GM12801 (cell line): ENCODE measurements at regions not wholly inside any gene's neighbourhood (a gene's known extent, or its start where the extent isn't known, plus 50 kb on each side); places are given as distances from the start of the nearest gene placed in this dataset.

Experiments
- TF ChIP-seq, protein P1 (sequence below): IDR thresholded peaks from one replicate; pipeline ENCODE4 v1.5.1; 2011; ENCODE audit warnings: control low read depth; ENCODE audit not compliant: insufficient read length; ENCODE audit errors: extremely low read depth

DNA sequence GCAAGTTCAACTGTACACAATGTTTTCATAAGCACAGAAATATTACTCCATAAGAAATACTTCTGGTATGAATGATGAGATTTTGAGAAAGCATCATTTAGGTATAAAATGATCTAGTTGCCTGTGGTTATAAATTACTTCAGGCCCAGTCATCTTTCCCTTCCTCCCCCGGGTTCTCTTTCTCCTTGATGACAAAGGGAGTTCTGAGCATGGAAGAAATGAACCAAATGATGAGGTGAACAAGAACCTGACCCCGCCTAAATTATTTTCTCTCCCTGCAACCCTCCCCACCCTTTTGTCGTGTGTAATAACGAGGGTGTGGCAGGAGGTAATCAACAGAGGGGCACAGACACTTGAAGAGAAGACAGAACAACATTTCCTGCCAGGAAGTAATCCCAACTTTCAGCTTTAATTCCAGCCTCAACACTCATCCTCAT lies 319.6 kb upstream of the SP8 start:
- TF ChIP-seq, protein P1, sequence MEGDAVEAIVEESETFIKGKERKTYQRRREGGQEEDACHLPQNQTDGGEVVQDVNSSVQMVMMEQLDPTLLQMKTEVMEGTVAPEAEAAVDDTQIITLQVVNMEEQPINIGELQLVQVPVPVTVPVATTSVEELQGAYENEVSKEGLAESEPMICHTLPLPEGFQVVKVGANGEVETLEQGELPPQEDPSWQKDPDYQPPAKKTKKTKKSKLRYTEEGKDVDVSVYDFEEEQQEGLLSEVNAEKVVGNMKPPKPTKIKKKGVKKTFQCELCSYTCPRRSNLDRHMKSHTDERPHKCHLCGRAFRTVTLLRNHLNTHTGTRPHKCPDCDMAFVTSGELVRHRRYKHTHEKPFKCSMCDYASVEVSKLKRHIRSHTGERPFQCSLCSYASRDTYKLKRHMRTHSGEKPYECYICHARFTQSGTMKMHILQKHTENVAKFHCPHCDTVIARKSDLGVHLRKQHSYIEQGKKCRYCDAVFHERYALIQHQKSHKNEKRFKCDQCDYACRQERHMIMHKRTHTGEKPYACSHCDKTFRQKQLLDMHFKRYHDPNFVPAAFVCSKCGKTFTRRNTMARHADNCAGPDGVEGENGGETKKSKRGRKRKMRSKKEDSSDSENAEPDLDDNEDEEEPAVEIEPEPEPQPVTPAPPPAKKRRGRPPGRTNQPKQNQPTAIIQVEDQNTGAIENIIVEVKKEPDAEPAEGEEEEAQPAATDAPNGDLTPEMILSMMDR = no peak

DNA sequence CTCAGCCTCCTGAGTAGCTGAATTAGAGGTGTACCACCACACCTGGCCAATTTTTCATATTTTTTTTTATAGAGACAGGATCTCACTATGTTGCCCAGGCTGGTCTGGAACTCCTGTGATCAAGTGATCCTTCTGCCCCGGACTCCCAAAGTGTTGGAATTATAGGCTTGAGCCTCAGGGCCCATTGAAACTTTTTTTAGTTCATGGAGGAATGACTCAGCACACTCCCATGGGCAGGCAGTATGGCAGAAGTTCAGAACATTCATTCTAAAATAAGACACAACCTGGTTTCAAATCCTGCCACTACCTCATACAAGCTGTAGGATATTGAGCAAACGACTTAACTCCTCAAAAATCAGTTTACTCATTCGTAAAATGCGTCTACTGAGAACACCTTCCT lies 320.4 kb upstream of the SP8 start:
- TF ChIP-seq, protein P1 = no peak

DNA sequence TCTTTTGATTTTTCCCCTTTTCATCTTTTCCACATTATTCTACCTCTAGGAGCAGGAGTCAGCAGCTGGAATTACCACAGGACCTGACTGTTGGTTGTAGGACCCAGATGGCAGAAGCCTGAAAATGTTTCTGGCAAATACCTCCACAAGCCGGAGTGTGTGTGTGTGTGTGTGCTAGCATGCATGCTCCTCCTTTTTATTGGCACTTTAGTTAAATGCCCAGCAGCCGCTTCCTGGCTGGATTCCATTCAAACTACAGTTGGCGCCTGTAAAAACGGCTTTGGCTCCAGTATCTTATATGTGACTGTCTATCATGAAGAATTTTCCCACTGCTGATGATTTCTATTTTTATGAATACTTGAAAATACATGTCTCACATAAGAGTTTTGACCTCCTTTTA lies 319.7 kb upstream of the SP4 start:
- TF ChIP-seq, protein P1 = no peak

DNA sequence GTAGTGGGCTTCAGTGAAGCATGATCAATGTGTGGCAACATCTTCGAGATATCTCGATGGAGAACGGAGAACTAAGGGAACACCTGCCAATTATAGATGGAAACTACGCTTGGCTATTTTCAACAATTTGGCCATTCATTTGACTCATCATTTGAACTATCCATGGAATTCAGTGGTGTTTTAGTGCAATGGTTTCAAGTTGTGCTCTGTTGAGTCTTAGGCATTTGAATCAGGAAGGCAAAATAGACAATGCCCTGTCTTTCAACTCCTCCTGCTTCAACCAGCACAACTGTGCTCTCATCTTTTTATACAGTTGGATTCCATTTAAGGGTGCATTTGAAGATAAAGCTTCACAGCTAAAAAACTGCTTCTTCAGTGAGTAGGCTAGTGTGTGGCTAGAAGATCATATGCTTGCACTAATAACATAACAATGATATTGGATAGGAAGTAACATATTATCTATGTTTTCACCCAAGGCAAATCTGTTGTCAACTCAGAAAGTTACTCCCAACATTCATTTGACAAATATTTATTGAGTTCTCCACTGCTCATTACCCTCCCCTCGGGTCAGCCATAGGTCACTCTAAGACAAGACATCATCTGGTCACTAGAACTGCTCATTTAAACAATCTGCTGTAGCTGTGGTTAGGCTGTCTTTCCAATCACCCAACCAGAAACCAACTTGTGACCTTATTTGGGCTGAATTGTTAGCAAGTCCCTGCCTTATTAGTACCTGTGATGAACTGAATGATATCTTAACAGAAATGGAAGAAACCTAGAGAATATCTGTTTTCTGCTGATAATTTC lies 314.1 kb upstream of the SP4 start:
- TF ChIP-seq, protein P1 = no peak

DNA sequence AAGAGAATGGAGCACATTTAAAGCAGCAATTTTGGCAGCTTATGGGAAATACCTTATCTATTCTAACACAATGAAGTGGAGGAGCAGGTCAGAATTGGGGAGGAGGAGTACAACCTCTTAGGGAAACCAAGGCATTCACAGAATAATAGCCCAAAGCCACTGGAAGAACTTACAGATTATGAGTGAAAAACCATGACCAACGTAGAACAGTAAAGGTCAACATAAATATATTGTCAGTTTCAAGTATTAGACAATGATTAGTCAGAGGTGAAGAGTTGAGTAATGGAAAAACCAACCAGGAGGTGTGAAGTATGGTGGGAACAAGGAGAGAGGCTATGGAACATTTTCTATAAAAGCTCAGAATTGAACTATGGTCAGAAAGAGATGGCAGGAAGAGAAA lies 304.3 kb upstream of the SP4 start:
- TF ChIP-seq, protein P1 = no peak

DNA sequence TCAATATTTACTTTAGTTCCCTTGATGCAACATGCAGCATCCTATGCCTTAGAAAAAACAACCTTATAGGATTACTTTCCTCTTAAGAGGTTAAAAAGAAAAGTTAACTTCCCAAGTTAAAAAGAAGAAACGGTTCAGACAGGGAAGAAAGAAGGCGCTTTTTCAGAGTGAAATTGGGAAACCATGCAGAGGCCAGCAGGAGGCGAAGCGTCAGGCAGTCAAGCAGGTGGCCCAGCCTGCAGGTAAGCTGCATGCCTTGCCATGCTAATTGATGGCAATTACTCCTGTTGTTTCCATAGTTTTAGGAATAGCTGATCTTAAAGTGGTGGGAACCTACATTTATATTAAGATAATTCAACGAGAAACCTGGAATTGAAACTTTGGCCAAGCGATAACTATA lies 302.6 kb upstream of the SP4 start:
- TF ChIP-seq, protein P1 = no peak

DNA sequence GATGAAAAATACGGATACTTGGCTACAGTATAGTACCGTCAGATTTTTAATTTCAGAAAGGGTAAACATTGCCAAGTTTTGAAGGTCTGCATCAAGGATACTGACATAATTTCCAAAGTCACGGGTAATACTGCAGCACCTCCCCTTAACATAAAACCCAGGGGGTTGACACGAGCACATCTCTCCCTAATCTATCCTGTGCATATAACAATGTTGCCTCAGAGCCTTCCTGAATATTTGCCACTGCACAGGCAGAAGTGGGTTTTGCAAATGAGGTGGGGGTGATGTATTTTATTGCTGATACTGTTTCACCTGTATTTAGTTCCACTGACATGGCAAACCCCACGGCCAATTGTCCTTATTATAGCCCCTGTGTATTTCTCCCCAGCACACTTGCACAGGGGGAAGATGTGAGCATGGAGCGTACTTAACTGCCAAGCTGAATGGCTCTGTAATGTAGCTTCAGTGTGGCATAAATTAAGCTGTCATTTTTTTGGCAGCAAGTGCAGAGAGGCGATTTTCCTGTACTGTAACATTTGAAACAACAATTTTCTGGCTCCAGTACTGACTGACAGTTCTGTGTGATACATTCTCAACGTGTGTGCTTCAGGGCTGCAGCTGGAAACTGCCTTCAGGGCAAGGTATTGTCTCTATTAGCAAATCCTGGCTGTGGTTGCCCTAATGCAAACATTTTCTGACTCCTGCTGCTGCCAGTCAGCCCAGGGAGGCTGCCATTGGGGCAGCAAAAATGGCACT lies 299.6 kb upstream of the SP4 start:
- TF ChIP-seq, protein P1 = no peak
